ACHN (cell line): ENCODE measurements at regions not wholly inside any gene's neighbourhood (a gene's known extent, or its start where the extent isn't known, plus 50 kb on each side); places are given as distances from the start of the nearest gene placed in this dataset.

Experiments
- DNase-seq: peaks from one replicate; pipeline ENCODE4 v3.0.0-alpha.2; 2015
- in situ Hi-C: cut with HindIII; loops from 2 replicates; pipeline ENCODE4 v1.10.0; 2017; ENCODE audit warnings: low sequenced_read_pairs, low pct_ligation_motif_present, low pct_unique_long_range_greater_than_20kb

- in situ Hi-C loops: no loop called here
- no peak for DNase-seq
These were observed 136.0 kb upstream of the RARB start for GRCh38 chr3:25292036-25292435.

DNA sequence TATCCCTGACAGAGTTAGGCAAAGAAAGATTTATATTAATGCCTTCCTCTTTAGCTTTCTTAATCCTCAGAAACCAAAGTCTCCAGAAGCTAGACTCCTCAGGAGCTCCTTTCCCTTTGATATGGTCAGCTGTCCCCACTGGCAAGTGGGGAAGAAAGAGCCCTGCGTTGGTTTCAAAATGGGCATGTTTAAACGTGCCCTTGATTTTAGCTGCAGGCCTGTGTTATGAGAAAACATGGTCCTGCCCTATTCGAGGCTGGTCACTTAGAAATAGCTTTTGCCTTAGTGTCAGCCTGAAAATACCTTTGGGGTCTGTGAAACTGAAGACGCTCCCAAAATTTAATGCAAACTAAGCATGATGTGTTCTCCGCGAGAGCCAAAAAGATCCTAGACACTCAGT, 135.5 kb upstream of the RARB start:
- in situ Hi-C loops: no loop called here
- no peak for DNase-seq

DNA sequence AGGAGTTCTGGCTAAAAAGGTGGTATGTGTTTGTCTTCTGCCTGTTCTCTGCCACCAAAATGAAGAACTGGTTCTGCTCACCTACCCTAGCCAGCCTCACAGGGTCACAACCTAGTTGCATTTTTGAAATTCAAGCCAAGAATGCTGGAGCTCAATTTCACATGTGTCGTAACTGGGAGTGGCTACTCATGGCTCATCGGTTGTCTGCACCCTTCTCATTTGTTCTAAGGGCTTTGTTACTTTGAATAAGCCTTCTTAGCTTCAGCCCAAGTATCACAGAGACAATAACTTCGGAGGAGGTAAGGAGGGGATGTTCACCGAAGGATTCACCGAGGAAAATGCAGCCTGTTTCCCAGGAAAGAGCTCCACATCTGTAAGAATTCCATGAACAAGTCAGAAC, 134.3 kb upstream of the RARB start:
- in situ Hi-C loops: no loop called here
- no peak for DNase-seq

GRCh38 chr3:25294169-25294805, 133.8 kb upstream of the RARB start:
- in situ Hi-C loops: no loop called here
- no peak for DNase-seq

- in situ Hi-C loops: no loop called here
- no peak for DNase-seq
These were observed 130.1 kb upstream of the RARB start for GRCh38 chr3:25297667-25298585.

- in situ Hi-C loops: no loop called here
- no peak for DNase-seq
These were observed 127.9 kb upstream of the RARB start for GRCh38 chr3:25300141-25300540.

GRCh38 chr3:25304916-25305315, 123.1 kb upstream of the RARB start:
- in situ Hi-C loops: no loop called here
- no peak for DNase-seq

- in situ Hi-C loops: no loop called here
- no peak for DNase-seq
These were observed 122.0 kb upstream of the RARB start for GRCh38 chr3:25306066-25306465.

GRCh38 chr3:25306705-25307104, 121.4 kb upstream of the RARB start:
- in situ Hi-C loops: no loop called here
- DNase-seq: no peak

GRCh38 chr3:25313286-25313685, 114.8 kb upstream of the RARB start:
- no peak for DNase-seq
- in situ Hi-C loops: no loop called here

DNA sequence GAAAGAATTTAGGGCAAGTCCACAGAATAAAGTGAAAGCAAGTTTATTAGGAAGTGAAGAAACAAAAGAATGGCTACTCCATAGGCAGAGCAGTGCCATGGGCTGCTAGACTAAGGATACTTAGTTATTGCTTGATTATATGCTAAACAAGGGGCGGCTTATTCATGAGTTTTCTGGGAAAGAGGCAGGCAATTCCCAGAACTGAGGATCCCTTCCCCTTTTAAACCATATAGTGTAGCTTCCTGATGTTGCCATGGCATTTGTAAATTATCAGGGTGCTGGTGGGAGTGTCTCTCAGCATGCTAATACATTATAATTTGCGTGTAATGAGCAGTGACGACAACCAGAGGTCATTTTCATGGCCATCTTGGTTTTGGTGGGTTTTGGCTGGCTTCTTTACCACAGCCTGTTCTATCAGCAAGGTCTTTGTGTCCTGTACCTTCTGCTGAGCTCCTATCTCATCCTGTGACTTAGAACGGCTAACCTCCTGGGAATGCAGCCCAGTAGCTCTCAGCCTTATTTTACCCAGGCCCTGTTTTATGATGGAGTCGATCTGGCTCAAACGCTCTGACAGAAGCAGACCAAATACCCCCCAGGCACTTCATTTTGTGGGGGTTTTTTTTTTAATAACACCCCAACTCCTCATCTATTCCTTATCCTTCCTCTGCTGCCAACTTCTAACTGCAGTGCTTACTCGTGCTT, 103.0 kb upstream of the RARB start:
- no peak for DNase-seq
- in situ Hi-C loops: no loop called here

DNA sequence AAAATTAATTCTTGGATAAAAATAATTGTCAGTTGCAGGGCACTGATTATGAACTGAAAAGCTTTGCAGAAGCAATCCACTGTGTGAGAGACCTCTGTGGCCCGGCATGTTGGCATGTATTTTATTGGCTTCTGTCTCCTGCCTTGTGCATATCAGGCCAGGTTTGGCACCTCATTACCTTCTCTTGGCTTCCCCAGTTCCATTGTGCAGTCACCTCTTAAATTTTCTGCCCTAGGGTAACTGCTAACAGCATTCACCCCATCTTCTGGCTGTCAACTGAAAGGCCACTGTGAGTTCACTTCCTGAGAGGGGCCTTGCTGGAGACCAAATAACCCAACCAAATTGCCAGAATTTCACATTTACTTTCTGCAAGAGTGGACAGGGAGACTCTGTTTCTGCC, 92.7 kb upstream of the RARB start:
- in situ Hi-C loops: no loop called here
- no peak for DNase-seq

GRCh38 chr3:25338158-25338725, 89.8 kb upstream of the RARB start:
- DNase-seq: no peak
- in situ Hi-C loops: no loop called here

- DNase-seq: no peak
- in situ Hi-C loops: no loop called here
These were observed 88.8 kb upstream of the RARB start for GRCh38 chr3:25339225-25339624.

GRCh38 chr3:25344670-25345069, 83.4 kb upstream of the RARB start:
- no peak for DNase-seq
- in situ Hi-C loops: no loop called here

GRCh38 chr3:25349095-25349494, 79.0 kb upstream of the RARB start:
- in situ Hi-C loops: no loop called here

DNA sequence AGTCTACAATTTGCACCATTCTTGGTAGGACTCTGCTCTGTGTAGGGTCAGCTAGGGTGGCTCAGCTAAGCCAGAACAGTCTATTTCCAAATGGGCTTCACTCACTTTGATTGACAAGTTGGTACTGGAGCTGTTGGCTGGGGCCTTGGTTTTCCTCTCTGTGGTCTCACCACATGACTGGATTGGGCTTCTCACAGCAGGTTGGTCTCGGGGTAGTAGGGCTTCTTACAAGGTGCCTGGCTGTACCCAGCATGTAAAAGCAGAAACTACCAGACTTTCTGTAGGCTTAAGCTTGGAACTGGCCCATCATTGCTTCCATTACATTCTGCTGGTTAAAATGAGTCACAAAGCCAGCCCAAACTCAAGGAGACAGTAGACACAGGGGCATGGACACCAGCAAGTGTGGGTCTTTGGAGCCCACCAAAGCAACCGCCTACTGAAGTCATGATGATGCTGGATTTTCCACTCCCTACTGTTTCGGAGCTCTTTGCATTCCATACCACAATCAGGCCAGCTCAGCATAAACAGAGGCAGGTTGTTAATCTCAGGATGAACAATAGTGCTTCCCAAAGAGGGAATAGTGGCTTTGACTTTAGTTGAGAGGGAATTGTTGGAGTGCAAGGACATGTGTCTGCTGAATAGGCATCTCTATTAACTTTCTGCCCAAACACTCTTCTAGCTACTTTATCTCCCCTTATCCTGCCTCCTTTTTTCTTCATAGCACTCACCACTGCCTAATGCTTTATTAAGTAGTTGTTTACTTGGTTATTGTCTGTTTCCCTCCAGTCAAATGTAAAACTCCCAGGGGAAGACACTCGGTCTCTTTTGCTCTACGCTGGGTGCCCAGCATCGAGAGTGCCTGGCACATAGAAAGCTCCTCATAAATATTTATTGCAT, 78.0 kb upstream of the RARB start:
- in situ Hi-C loops: no loop called here
- no peak for DNase-seq

More at GRCh38 chr3:25349095-25349494, 79.0 kb upstream of the RARB start:
- DNase-seq: no peak

DNA sequence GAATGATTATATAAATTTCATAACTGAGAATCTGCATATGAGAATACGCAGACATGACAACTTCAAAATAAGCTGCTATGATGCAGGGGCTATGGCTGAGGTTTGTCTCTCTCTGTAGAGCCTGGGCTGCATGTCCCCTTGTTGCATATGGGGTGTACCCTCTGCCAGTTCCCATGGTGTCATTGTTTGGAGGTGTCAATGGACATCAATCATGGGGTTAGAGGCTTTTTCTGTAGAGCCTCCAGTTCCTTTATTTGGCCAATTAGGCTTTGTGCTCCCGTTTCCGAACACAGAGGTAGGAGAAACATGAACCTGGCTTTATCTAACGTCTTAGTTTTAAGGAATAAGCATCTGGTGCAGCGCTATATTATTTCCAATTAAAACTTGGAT, 77.3 kb upstream of the RARB start:
- DNase-seq: no peak
- in situ Hi-C loops: no loop called here
